ENCODE measurements at regions not wholly inside any gene's neighbourhood (a gene's known extent, or its start where the extent isn't known, plus 50 kb on each side); places are given as distances from the start of the nearest gene placed in this dataset.

- no peak for TF ChIP-seq CTCF (IDR thresholded peaks at IDR 0.05)
- no peak for TF ChIP-seq POLR2A (IDR thresholded peaks at IDR 0.05)
These were observed 259.9 kb downstream of the FOXD2 start for GRCh38 chr1:47697616-47698335.

Data from uterus (tissue), 2 donors.